CD4-positive, alpha-beta T cell treated with Interleukin-12 subunit alpha and Interleukin-12 subunit beta, for 1 hour (primary cell): ENCODE measurements at regions not wholly inside any gene's neighbourhood (a gene's known extent, or its start where the extent isn't known, plus 50 kb on each side); places are given as distances from the start of the nearest gene placed in this dataset.
A peak's percentile ranks its signal among the peaks of the same experiment; 100 is the strongest.

Experiments
- DNase-seq: peaks from one replicate; pipeline ENCODE4 v3.0.0-alpha.2; 2020

DNA sequence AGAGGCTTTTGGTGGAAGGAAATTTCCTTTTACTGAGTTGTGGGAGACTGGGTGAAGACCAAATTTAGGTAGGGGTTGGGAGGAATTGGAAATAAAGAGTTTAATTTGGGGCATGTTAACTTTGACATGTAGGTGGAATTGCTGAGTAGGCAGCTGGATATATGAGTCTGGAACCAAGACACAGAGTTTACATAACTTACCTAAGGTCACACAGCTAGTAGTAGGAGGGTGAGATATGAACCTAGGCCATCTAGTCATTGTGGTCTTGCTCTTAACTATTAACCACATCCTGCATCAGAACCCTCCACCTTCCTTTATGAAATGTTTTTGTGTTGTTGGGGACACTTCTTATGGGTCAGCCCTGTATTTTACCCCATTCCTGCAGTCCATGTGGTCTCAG is 113.1 kb downstream of the ICOS start:
- DNase-seq: peak; percentile 5

DNA sequence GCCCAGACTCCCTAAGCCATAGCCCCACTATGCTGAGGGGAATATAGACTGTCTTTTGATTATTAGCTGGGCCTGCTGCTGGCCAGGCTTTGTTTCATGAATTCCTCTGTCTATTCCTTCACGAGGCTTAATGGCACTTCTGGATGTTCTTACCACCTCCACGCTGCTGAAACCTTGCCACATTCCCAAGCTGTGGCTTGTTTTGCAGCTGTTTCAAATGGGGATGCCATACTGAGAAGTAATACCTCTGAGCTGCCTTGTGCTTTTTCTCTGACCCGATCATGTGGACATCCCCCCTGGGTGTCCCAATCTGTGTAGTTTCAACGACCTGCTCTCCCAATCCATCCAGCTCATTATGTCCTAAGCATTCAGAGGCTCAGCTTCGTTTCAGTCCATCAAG is 114.1 kb downstream of the ICOS start:
- DNase-seq: no peak

DNA sequence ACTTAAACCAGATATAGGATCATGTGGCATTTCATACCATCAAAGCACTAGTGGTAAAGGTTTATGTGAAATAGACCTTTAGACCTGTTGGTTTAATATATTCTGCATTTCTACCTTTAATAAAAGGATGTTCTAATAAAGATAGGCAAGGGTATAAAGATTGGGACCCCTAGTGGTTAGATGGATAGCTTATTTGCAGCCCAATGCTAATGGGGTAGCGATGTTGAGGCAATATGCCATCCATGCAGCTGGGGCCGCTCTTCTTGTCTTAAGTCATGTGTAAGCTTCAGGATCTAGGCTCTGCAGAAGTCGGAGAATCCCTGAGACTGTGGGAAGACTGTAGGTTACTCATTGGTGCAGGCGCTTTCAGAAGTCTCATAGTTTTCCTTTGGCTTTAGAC is 114.9 kb downstream of the ICOS start:
- peak; percentile 35 for DNase-seq

DNA sequence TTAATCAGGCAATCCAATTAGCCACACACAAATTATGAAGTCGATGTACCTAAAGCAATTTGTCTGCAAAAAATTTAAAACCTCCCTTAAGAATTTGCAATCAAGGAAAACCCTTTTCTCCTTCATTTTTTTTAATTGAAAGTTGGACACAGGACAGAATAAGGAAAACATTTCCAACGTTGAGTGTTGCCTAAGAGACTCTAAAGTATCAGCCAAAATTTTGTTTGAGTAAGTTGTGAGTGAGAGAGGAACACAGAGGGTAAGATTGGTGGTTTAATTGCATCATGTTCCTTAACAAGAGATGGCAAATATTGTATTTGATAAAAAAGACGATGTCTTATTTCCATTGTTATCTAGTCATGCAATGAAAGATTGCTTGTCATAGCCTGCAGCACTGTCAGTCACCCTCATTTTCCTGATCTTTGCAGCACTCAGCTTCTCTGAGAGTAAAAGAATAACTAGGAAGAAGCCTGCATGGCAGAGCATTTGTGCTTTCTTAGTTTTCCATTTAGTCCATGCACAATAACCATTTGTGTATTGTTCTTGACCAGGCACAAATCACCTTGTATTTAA is 115.5 kb downstream of the ICOS start:
- no peak for DNase-seq

DNA sequence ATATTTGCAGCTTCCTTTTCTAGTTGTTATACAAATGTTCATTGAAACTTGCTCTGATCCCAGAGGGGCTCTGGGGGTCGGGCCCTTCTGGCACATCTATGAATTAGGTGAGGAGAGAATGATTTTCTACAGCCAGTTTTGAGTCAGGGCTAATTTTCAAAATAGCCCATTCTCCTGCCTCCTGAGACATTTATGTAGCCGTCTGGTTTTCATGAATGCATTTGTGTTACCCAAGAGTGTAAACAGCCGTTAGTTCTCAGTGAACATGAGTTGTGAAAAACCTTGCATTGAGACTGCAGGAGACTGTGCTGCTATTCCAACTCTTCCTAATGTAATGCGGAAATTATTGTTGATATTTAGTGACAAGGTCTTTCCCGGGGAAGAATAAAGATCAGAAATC is 122.5 kb downstream of the ICOS start:
- no peak for DNase-seq

DNA sequence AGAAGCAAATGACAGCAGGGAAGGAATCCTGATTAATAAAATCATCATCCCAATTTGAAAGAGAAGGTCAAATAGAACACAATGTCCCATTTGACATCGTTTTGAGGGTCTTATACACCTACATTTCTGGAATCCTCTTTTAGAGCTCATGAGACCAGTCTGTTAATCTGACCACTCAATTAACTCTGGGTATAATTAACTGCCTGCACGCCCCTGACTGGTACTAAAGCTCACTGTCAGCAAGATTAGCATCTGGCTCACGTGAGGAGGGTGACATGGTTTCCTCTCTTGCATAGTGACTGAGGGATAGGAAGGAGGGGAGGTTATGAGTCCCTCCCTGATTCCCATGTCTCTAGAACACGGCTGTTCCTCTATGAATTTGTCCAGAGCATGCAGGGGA is 124.3 kb downstream of the ICOS start:
- DNase-seq: no peak

DNA sequence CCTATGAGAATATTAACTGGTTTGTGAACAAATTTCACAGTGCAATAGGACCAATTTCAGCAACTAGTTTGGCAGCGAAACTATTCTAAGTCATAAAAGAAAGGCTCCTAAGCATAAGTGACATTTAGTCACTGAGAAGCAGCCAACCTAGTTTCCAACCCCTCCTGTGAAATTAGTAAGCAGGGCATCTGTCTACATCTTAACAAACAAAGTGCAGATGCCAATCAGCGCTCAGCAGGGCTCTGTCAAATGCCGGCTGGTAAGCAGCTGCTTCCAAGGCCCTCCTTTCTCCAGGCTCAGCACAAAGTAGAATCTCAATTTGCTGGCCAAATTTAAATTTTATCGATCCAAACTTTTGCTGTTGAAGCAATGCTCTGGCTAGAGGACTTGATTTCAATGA is 124.7 kb downstream of the ICOS start:
- DNase-seq: no peak

DNA sequence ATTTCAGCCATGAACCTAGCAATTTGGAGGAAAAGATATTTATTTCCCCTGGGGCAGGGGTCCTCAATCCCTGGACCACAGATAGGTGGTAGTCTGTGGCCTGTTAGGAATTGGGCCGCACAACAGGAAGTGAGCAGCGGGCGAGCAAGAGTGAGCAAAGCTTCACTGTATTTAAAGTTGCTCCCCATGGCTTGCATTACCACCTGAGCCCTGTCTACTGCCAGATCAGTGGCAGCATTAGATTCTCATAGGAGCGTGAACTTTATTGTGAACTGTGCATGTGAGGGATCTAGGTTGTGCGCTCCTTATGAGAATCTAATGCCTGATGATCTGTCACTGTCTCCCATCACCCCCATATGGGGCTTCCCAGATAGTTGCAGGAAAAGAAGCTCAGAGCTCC is 127.6 kb downstream of the ICOS start:
- no peak for DNase-seq

DNA sequence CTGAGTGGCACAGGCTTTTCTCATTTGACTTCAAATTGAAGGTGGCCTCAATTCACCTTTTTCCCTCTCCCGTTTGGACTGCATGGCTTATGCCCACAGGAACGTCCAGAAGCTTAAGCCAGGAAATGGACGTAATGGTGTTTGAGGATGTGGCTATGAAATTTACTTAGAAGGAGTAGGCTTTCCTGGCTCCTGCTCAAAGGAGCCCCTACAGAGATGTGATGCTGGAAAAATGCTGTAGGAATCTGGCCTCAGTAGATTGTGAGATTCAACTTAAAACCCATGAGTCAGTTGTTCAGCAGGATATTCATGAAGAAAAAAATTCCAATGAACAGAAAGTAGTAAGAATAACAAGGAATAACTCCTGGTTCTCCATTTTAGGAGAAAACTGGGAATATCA is 129.0 kb downstream of the ICOS start:
- no peak for DNase-seq

DNA sequence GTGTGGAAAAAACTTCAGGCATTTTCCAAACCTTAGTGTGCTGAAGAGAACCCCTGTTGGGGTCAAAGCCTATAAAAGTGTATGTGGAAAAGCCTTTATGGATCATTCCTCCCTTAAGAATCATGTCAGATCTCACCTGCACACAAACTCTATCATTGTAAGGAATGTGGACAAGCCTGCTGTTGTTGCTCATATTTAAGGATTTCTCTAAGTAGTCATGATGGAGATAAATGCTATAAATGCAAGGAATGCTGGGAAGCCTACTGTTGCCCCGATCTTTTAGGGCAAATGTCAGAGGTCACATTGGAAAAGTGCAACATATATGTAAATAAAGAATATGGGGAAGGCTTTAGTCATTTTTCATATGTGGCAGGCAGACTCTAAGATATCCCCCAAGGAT is 129.5 kb downstream of the ICOS start:
- DNase-seq: no peak

DNA sequence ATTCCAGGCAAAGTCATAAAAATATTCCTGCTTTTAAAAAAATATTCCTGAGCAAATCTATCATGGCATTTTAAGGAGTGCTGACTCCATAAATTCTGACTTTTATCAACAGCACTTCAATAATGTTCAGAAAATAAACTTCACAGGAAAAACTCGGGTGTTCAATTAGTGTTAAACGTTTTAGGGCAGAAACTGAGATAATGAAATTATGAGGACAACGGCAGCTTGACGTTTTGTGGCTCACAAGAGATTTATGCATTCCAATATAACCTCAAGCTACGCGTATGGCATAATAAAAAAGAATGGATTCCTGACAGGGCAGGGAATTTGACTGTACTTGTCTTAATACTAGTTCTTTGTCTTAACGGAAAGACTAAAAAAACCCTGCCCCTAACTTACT is 133.2 kb downstream of the ICOS start:
- DNase-seq: no peak

DNA sequence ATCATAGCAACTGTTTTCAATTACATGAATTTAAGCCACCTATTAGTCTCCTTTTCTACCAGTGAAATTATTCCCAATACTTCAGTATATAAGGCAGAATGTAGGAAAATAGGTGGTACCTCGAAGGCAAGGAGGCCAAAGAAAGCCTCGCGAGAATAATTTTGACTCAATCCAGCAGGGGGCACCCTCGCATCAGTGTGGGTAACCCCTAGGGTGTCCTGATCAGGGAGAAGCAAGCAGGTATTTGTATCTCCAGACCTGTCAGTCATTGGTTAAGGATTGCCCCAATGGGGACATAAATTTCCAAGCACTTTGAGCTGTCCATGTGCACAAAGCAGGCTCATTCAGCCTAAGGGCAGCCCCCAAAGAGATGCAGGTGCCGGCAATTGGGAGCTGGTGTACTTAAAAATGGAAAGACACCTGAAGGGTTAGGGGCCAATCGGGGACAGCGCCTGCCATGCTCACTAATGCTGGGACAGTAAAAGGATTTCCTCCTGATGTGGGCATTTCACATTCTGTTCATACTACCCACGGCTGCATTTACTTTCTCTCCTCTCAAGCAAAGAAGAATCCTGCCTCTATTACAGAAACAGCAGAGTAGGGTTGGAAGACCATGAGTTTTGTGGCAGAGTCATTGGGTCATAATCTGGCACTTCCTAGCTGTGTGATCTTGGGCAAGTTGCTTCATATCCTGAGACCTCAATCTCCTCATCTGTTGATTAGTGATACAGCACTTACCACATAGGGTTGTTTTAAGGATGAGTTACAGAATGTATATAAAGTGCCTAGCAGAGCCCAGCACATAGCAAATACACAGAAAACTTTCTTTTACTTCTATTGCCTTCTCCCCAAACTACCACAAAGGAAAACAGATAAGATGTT is 136.1 kb downstream of the ICOS start:
- DNase-seq: peak; percentile 59

DNA sequence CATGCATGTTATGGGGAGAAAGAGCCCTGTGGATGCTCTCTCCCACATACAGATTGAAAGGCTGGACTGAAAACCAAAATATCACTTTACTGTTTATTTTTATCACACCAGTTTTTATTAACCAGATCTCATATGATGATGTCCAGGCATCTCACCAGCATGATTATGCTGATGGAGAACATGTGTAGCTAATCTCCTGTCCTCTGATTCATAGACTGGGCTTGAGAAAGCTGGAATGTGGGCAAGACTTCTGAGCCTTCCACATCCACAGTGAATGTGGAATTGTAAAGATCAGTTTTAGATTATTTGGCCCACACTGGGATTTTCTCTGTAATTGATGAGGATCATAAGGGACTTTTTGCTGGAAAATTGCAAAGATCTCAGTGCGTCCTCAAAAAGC is 137.9 kb downstream of the ICOS start:
- no peak for DNase-seq

DNA sequence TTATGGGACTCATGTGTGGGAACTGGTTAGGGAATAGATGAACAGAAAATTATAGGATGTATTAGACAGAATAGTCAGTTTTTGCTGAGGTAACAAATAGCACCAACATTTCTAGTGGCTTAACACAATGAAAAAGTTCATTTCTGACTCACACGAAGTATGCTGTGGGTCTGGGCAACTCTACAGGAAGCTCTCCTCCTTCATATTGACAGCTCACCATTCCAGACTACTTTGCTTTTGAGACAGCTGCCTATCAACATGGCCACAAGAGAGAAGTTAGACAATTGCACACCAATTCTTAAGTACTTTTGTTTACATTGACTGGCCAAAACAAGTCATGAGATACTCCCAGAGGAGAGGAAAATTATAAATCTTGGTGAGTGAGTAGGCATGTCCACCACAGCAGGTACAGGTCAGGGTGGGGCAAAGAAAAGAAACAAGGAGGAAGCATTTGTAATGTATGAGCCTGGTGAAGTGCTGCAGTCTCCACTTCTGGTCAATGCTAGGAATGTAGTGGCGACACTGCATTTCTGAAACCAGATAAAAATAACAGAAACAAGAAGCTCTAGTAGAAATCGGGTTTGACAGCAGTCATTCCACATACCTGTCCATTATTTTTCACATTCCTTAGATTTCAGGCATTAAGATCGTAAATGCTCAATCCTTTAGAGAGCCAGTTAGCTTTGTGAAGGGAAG is 141.6 kb downstream of the ICOS start:
- no peak for DNase-seq

DNA sequence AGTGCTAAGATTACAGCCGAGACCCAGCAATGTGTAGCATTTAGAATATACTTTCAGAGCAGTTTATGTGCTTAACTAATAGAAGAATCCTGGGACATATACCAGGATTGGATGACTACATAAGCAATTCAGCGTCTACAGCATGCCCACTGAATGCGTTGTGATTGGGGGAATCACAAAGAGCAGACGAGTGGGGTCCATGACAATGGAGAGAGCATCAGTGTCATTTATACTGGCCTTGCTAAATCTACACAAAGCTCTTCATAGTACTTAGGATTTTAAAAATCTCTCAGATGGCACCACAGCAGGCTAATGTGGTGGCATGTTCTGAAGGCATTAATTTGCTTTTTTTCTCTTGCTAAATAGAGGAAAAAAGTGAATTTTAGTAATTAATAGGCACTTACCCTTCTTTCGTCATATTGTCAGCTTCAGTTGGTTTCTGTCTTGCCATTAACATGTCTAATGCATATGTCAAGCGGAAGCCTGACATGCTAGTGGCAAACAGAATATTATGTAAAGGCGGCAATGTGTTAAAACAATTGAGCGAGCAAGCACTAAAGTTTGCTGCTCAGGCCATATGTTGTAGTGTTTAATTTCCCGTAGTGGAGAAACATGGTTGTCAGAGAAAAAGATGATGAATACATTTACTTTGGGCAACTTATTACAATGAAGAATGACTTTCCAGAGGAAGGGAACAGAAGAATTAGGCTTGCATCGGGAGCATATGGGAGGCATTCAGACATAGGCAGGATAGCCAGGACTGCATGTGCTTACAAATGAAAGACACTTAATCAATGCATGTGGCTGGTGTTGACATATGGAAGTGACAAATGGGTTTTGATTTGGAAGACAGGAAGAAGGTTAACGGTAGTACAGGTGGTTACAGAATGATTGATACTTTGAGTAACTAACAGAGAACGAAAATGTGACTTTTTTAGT is 145.2 kb downstream of the ICOS start:
- DNase-seq: no peak

DNA sequence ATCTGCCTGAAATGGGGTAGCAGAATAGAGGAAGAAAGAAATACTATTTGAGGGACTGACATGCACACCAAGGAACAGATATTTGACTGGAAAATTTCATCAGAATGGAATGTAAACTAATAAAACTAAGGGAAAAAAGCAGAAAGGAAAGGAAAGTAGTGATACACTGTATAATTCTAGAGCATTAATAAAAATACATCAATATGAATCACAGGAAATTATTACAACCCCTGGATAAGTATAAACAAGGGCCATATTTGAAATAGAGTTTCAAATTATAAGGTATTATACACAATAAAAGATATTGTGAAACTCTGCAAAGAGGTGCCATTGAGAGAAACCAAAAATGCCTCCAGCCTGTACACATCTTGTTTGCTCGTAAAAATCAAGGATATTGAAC is 149.6 kb downstream of the ICOS start:
- DNase-seq: no peak

DNA sequence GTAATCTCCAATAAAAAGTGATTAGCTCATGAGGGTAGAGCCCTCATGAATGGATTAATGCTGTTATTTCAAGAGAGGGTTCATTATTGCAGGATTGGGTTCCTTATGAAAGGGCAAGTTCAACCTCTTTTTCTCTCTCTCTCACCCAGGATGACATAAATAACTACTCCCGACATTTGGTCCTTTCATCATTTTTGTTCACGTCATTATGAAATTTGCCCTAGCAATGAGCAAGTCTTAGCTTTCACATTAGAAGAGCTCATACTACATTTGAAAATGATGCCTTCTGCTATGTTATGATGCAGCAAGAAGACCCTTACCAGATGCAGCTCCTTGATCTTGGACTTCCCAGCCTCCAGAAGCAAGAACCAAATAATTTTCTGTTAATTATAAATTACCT is 152.5 kb downstream of the ICOS start:
- no peak for DNase-seq

DNA sequence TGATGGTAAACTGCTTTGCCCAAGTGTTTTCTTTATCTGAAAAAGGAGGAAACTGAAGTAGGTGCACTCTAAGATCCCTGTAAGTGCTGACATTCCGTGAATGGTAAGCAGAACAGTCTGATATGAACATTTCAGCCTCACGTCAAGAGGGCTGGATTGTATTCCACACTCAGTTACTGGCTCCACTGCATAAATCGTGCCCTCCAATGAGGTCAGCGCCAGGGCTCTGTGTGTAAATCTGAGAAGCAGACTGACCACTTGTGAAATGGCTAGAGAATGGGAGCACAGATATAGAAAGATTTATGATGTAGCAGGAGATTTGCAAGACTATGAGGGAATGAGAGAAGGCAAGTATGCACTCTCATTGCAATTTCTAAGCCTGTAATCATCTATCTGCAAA is 153.0 kb downstream of the ICOS start:
- DNase-seq: no peak

DNA sequence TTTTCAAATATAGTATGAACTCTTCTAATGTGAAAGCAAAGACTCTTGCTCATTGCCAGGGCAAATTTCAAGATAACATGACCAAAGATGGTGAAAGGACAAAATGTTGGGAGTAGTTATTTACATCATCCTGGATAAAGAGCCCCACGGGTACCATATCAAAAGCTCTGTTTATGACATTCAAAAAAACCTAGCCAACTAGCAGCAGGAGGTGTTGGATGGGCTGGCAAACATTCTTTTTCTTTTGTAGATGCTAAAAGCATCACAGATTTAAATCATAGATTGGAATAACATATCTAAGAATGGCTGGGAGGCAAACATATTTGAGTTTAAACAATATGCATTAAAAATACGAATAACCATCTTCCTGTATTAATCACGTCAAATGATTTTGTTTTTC is 153.5 kb downstream of the ICOS start:
- no peak for DNase-seq

DNA sequence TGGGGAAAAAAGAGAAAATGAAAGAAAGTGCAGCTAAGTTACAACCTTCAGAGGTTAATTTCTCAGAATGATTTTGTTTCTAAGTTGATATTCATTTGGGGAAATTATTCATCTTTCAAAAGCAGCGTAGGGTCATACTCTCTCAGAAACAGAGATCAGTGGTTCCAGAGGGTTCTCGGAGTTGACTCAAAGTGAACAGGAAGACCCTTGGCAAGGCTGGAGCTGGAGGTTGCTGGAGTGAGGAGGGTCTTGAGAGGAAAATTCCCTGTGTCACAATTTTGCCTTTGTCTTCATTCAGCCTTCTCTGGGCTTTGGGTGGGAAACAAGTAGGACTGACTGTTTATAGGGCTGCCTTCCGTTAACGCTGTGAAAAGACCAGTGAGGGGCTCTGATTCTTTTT is 168.2 kb downstream of the ICOS start:
- no peak for DNase-seq

DNA sequence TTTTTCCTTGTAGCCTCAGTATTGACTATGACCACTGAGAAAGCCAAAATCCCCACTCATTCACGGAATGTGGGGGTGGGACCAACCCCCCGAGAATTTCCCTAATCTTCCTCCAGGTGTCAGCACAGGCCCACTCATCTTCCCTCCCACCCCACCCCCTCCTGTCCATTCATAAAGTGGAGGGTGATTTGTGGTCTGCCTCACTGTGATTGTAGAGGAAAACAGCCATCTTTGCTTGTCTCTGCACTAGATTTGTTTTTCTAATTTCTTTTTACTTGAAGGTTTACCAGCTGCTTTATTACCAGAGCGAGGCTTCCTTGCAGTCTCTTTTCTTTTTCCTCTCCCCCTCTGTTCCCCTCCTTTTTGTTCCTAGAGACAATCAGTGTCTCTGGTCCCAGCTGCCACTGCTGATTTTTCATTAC is 171.8 kb downstream of the ICOS start:
- peak; percentile 62 for DNase-seq

DNA sequence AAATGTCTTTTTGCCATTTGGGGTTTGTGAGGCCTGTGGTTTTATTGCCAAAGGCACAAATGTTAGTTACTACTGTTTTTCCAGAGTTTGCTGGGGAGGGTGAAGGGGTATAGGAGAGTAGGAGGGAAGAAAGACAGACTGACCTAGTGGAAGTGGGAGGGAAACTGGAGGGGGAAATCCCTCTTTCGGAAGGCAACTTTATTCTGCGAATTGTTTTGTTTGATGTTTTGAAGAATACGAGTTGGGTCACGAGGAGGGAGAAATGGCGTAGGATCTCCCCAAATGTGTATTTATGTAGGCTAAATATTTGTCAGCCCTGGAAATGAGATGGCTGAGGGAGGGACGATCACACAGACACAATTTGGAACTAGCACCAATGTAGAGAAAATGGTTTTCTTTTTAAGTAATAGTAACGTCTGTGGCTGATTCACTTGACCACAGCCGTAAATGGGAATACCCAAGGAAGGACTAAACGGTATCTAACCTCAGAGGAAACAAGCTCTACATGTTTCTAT is 172.3 kb downstream of the ICOS start:
- peak; percentile 18 for DNase-seq

DNA sequence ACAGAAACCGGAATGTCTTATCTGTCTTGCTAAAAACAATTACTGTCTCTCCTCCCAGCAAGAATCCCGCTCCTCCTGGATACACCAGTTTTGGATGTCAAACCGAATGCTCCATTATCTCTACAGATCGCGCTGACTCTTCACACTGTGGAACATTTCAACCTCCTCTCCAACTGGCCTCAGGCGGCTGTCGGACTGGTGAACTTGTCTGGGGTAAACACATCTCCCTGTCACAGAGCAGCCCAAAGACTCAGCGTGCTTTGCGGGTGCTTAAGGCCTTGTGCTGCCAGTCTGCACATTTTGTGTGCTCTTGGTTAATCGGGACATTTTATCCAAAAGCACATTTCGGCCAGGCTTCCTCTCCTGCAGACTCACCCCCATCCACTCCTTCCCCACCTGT is 173.1 kb downstream of the ICOS start:
- DNase-seq: no peak
